Transverse colon (tissue), 4 donors: ENCODE measurements at regions not wholly inside any gene's neighbourhood (a gene's known extent, or its start where the extent isn't known, plus 50 kb on each side); places are given as distances from the start of the nearest gene placed in this dataset.

Source experiments
- DNase-seq: peaks from one replicate; pipeline ENCODE4 v3.0.0-alpha.2; 2019
- H3K27ac ChIP-seq, 4 donors: fragments of 200-600 bp; sonication (generic); 2 replicates each; pipeline ENCODE4 v1.5.1; 2016 to 2018; ENCODE audit warnings: inconsistent platforms in 4 of 4
- H3K27me3 ChIP-seq: fragments of 200-600 bp; sonication (generic); 2 replicates; pipeline ENCODE4 v1.5.1; 2017; ENCODE audit warnings: inconsistent platforms
- H3K36me3 ChIP-seq, 4 donors: fragments of 200-600 bp; sonication (generic); 2 replicates each; pipeline ENCODE4 v1.5.1; 2017 to 2019; ENCODE audit warnings: inconsistent platforms in 4 of 4
- H3K4me1 ChIP-seq, 4 donors: fragments of 200-600 bp; sonication (generic); 2 replicates each; pipeline ENCODE4 v1.5.1; 2017 to 2020; ENCODE audit warnings: inconsistent platforms in 4 of 4
- H3K4me3 ChIP-seq, 4 donors: fragments of 200-600 bp; sonication (generic); 1 replicate in 1 of 4; 2 replicates in 3 of 4; pipeline versions ENCODE4 v1.5.1 to v1.6.1; 2017 to 2019; ENCODE audit warnings: inconsistent platforms in 4 of 4
- H3K9me3 ChIP-seq, 2 donors: fragments of 200-600 bp; sonication (generic); 2 replicates each; pipeline ENCODE4 v1.5.1; 2017 to 2019; ENCODE audit warnings: inconsistent platforms in 2 of 2
- EP300 ChIP-seq: sonication (generic); formaldehyde crosslinking; IDR thresholded peaks from one replicate; pipeline ENCODE4 v1.6.1; 2017; ENCODE audit warnings: antibody characterized with exemption, low read depth
- POLR2A ChIP-seq: fragments of 450-650 bp; IDR thresholded peaks from one replicate; pipeline ENCODE4 v1.6.1; 2016; ENCODE audit warnings: antibody characterized with exemption, mild to moderate bottlenecking, moderate library complexity
- POLR2AphosphoS5 ChIP-seq, 3 donors: sonication (generic); formaldehyde crosslinking; IDR thresholded peaks; one replicate each; pipeline ENCODE4 v1.6.1; 2016; ENCODE audit warnings: antibody characterized with exemption in 3 of 3
- WGBS, 2 donors: methylation state at CpG; one replicate each; pipeline ENCODE4 v1.1.5; 2018; ENCODE audit warnings: low coverage in 1 of 2; 5-methylcytosine and 5-hydroxymethylcytosine counted together
- in situ Hi-C, 4 donors: fragments of 200-750 bp; cut with MboI; loops; one replicate each; pipeline versions ENCODE4 v1.15.0 to v1.15.1; 2017; ENCODE audit warnings: low sequenced_read_pairs in 3 of 4, low pct_ligation_motif_present in 1 of 4, low pct_unique_long_range_greater_than_20kb in 1 of 4
- intact Hi-C: fragments of 100-400 bp; cut with DNase I; formaldehyde crosslinking; loops from one replicate; pipeline ENCODE4 v1.15.1; 2023; ENCODE audit warnings: low total_unique reads
- TF ChIP-seq, protein P1 (sequence below), 5 experiments: fragments of 200-600 bp in 3 of 5; fragments of 450-650 bp in 2 of 5; sonication (generic) in 3 of 5; IDR thresholded peaks; 1 replicate in 2 of 5; 2 replicates in 3 of 5; pipeline ENCODE4 v1.5.1; 2016 to 2017; ENCODE audit warnings: antibody characterized with exemption in 5 of 5, inconsistent platforms in 3 of 5, mild to moderate bottlenecking in 2 of 5, moderate library complexity in 1 of 5

DNA sequence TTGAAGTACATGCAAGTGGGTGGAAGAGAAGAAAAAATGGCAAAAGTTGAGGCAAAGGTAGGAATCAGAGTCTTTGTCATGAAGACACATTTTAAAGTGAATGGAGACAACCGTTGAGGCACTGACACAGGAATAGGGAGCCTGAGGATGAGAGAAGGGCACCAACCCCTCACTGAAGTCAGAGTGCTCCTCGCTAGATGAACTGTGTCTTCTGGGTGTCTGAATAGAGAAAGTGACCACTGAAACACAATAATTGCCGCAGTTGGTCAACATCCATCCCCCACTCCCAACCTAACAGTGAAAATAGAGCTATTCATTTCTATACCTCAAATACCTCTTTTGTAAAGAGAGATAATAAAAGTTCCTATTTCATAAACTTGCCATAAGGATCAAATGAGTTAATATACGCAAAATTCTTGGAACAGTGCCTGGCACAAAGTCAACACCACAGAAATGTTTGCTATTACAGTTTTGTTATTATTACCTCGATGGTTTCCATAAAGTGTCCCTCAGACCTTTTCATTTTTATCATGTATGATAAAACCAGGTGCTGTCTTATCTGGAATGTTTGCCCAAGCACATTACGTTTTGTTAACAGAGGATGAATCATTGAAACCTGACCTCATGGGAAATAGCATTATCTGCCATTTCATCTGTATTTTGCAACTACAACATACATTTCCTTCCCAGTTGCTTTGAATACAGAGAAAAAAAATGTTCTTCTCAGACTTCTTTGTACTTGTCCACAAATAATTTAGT, 61.8 kb upstream of the SP4 start:
- intact Hi-C loops, result no loop called here
- H3K27ac ChIP-seq, result no peak overlapping the region
- no peak for DNase-seq

DNA sequence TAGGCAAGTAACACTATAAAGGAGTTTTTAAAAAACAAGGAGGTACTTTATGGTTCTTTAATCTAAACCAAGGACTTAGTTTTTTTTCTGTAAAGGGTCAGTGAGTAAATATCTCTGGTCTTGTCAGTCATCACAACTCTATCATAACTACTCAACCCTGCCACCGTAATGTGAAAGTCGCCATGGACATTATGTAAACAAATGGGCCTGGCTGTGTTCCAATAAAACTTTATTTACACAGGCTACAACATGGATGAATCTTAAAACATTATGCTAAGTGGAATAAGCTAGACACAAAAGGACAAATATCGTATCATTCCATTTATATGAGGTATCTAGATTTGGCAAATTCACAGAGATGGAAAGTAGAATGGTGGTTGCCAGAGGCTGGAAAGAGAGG, 60.8 kb upstream of the SP4 start:
- Histone ChIP-seq H3K27me3 (no peaks in the 10 kb centered on the region), H3K4me3 (no peak overlapping the region), H3K36me3 (no peaks in the 10 kb centered on the region), H3K27ac (no peak overlapping the region), H3K4me1 (peaks cover 0 to 10% (median 4%) of the 10 kb centered on the region in 4 donors), H3K9me3 (no peaks in the 10 kb centered on the region)
- TF ChIP-seq, protein P1, sequence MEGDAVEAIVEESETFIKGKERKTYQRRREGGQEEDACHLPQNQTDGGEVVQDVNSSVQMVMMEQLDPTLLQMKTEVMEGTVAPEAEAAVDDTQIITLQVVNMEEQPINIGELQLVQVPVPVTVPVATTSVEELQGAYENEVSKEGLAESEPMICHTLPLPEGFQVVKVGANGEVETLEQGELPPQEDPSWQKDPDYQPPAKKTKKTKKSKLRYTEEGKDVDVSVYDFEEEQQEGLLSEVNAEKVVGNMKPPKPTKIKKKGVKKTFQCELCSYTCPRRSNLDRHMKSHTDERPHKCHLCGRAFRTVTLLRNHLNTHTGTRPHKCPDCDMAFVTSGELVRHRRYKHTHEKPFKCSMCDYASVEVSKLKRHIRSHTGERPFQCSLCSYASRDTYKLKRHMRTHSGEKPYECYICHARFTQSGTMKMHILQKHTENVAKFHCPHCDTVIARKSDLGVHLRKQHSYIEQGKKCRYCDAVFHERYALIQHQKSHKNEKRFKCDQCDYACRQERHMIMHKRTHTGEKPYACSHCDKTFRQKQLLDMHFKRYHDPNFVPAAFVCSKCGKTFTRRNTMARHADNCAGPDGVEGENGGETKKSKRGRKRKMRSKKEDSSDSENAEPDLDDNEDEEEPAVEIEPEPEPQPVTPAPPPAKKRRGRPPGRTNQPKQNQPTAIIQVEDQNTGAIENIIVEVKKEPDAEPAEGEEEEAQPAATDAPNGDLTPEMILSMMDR (IDR thresholded peaks at IDR 0.05), result no peak
- TF ChIP-seq EP300, result no peak
- no peak for TF ChIP-seq POLR2A
- no peak for TF ChIP-seq POLR2AphosphoS5 (IDR thresholded peaks at IDR 0.05)
- no peak for DNase-seq
- intact Hi-C loops, result no loop called here
- WGBS, 2 donors, result 49 to 54% methylated on average over 3 of the region's 3 CpGs
- in situ Hi-C loops, result no loop called here

More for the DNA sequence above, 61.8 kb upstream of the SP4 start:
- peaks cover 0 to 10% (median 4%) of the 10 kb centered on the region in 4 donors for H3K4me1 ChIP-seq
- H3K4me3 ChIP-seq, result no peak overlapping the region
- WGBS, 2 donors, result 31 to 39% methylated on average over 5 to 6 of the region's 6 CpGs
- in situ Hi-C loops, result no loop called here
- H3K9me3 ChIP-seq, result no peaks in the 10 kb centered on the region
- no peaks in the 10 kb centered on the region for H3K36me3 ChIP-seq
- no peaks in the 10 kb centered on the region for H3K27me3 ChIP-seq
- TF ChIP-seq EP300 (no peak), POLR2AphosphoS5 (IDR thresholded peaks at IDR 0.05) (no peak), POLR2A (no peak)
- TF ChIP-seq, protein P1 (IDR thresholded peaks at IDR 0.05), result no peak

DNA sequence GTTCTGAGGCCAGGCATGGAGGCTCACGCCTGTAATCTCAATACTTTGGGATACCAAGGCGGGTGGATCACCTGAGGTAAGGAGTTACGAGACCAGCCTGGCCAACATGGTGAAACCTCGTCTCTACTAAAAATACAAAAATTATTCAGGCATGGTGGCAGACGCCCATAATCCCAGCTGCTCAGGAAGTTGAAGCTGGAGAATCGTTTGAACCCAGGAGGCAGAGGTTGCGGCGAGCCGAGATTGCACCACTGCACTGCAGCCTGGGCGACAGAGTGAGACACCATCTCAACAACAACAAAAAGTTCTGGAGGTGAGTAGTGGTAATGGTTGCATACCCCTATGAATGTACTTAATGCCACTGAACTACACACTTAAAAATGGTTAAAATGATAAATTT, 60.3 kb upstream of the SP4 start:
- WGBS, 2 donors, result 85 to 100% methylated on average over 6 to 10 of the region's 10 CpGs
- in situ Hi-C loops (no loop called here), intact Hi-C loops (no loop called here)
- Histone ChIP-seq H3K4me1 (peaks cover 0 to 10% (median 4%) of the 10 kb centered on the region in 4 donors), H3K36me3 (no peaks in the 10 kb centered on the region), H3K27ac (no peak overlapping the region), H3K27me3 (no peaks in the 10 kb centered on the region), H3K9me3 (no peaks in the 10 kb centered on the region), H3K4me3 (no peak overlapping the region)
- TF ChIP-seq EP300 (no peak), POLR2A (no peak), POLR2AphosphoS5 (IDR thresholded peaks at IDR 0.05) (no peak)
- TF ChIP-seq, protein P1 (IDR thresholded peaks at IDR 0.05), result no peak
- no peak for DNase-seq

DNA sequence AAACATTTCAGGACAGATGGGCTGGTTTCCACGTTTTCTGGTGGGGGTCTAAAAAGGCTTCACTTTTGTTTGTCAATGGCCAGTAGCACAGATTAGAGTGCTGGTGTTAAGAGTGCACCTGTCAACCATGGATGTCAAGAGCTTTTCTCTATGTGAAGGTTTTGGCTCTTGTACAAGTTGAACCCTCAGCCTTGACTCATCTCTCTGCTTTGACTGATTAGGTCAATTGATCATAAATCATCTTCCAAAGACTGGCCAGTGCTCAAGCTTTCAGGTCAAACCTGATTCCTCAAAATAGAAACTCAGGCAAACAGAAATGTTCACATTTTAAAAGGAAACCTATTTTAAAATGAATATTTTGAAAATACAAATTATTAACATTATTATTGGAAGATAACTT, 59.6 kb upstream of the SP4 start:
- 68 to 86% methylated on average over 1 of the region's 1 CpG for WGBS, 2 donors
- intact Hi-C loops, result no loop called here
- TF ChIP-seq POLR2AphosphoS5 (IDR thresholded peaks at IDR 0.05) (no peak), POLR2A (no peak), EP300 (no peak)
- TF ChIP-seq, protein P1 (IDR thresholded peaks at IDR 0.05), result no peak

More for the DNA sequence above, 59.6 kb upstream of the SP4 start:
- Histone ChIP-seq H3K27ac (no peak overlapping the region), H3K27me3 (no peaks in the 10 kb centered on the region), H3K4me1 (peaks cover 0 to 10% (median 4%) of the 10 kb centered on the region in 4 donors), H3K9me3 (no peaks in the 10 kb centered on the region), H3K36me3 (no peaks in the 10 kb centered on the region), H3K4me3 (no peak overlapping the region)
- DNase-seq, result no peak
- in situ Hi-C loops, result no loop called here
